Activated CD4-positive, alpha-beta T cell treated with anti-CD3 and anti-CD28 coated beads, Interleukin-10, Interleukin-2, amounts not matched to agents 100 ng/mL and 50 ng/mL, durations not matched to agents 16 hours and 8 hours (primary cell): ENCODE measurements at regions not wholly inside any gene's neighbourhood (a gene's known extent, or its start where the extent isn't known, plus 50 kb on each side); places are given as distances from the start of the nearest gene placed in this dataset.

ENCODE experiments used
- DNase-seq: peaks from one replicate; pipeline ENCODE4 v3.0.0-alpha.2; 2020

DNA sequence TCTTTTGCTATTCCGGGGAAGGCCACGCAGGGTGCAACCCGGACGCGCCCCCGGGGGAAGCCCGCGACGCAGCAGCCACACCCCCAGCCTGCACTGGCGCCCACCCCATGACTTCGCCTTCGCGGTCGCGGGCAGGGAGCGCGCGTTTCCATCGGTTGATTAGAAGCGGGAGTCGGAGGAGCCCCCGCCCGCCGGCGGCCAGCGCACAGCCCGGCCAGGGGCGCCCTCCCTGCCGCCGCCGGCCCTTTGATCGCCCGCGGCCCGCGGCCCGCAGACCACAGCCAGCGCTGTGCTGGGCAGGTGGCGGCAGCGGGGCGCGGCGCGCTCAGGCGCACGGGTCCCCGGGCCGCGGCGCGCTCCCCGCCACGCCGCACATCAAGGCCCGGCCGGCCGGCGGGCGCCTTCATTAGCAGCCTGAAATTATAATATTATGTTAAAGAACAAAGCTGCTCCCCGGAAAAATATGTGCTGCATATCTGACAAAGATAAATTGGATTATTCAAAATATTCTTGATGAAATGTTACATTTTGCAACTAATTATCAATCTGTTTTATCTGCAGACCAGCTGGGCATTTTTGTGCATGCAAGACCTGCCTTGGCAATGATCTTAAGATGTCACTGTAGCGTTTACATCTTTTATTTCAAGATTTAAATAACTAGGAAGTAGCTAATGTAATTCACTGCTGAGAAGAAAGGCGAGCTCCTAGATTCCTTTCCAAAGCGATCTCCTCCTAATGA is 160.7 kb upstream of the MKI67 start:
- DNase-seq, result no peak

DNA sequence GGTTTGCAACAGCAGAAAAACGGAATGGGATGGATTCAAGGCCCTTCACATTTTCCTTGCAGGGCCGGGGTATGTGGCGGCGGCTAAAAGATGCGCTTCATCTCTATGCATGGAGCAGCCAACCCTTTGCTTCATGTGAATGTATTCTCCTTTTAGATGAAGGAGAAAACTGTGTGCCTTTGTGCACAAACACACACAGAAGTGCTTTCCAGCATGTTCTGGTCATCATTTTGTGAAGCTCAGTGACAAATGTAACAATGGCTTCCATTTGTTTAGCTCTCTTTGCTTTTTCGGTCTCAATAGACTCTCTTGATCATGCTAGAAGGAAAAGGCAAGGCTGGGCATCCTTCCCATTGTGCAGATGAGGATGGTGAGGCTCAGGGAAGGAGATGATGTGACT is 161.7 kb upstream of the MKI67 start:
- no peak for DNase-seq

DNA sequence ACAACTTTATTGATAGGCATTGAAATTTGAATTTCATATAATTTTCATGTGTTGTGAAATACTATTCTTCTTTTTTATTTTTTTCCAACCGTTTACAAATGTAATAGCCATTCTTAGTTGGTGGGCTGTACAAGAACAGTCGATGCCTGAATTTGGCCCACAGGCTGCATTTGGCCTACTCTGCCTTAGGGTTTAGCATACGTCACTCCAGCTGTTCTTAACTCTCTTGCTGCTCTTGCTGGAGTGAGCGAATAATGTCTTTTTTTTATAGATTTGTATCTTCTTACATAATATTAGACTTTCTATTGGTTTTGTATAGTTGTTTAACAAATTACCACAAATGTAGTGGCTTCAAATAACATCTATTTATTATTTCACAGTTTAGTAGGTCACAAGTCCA is 163.4 kb upstream of the MKI67 start:
- DNase-seq, result no peak

DNA sequence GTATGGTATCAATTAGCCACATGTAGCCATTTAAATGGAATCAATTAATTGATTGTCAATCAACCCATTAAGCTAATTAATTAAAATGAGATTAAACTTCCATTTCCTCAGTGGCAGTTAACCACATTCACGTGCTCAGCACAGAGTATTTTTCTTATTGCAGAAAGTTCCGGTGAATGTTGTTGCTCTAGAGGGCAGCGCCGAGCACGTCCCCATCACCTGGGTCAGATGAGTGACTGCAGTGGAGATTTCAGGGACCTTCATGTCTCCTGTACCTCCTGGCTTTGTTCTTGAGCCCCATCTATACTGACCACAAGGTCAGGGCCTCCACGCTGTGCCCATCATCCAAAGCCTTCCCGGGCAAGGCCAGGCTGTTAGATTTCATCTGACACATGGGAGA is 168.8 kb upstream of the MKI67 start:
- DNase-seq, result no peak

- no peak for DNase-seq
Measured at GRCh38 chr10:128296253-128297007, 170.2 kb upstream of the MKI67 start.

- no peak for DNase-seq
Measured at GRCh38 chr10:128297709-128298378, 171.6 kb upstream of the MKI67 start.

GRCh38 chr10:128298587-128298986 is 172.4 kb upstream of the MKI67 start:
- no peak for DNase-seq

DNA sequence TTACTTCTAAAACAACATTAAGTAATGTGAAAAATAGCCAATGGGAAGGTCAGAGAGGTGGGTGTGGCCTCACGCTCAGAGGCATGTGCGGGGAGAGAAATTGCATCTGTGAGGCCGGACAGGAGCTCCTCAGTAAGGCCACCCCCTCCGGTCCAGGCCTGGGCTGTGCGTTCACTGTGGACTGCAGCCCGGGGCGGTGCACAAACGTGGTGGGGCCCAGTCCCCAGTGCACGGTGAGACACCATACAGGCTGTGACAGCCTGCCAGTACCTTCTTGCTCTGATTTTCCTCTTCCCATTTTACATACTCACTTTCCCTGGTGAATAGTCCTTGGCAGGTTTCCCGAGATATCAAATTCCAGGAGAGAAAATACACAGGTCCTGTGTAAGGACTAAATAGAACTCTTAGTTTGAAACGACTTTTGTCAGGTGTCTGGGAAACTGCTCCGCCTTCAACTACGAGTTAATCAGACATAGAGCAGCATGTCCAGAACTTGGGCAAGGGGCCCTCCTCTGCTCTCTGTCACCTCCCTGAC is 174.1 kb upstream of the MKI67 start:
- no peak for DNase-seq

- DNase-seq, result no peak
Measured at GRCh38 chr10:128301051-128301450, 174.8 kb upstream of the MKI67 start.

- DNase-seq, result no peak
Measured at GRCh38 chr10:128302808-128303207, 176.6 kb upstream of the MKI67 start.

- DNase-seq, result no peak
Measured at GRCh38 chr10:128304271-128304670, 178.0 kb upstream of the MKI67 start.

- DNase-seq, result no peak
Measured at GRCh38 chr10:128305601-128306345, 179.6 kb upstream of the MKI67 start.

DNA sequence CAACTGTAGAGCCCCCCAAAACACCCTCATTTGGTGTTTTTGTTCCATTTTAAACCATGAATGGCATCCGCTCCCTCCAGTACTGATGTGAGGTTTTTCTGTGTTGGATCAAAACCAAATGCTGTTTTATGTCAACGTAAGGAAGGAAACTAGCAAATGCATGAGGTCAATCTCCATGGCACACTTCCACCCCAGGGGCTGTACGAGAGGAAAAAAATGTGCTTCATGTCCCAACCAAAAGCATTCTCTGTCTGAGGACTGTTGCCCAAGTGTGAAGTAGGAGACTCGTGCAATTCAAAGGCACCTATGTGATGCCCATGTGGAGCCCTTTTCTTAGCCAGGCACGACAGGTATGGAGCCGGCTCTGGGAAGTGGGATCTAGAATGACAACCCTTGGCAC is 180.3 kb upstream of the MKI67 start:
- DNase-seq, result no peak

DNA sequence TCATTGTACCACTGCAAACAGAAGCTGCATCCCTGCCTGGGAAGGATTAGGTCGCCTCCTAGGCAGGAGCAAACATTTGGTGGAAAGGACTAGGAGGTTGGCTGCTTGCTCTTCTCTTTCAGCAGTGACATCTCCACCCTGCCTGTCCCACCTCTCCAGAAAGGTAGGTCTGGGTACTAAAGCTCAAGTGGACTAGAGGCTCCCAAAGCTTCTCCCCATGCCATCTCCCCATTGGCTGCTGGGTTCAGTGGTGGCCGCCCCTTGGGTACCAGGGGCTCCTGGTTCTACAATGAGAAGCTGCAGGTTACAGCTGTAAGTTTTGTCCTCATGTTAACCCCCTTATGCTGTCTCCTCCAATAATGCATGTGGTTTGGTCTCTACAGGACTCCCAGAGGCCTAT is 180.7 kb upstream of the MKI67 start:
- no peak for DNase-seq

GRCh38 chr10:128307820-128308219 is 181.6 kb upstream of the MKI67 start:
- DNase-seq, result no peak

DNA sequence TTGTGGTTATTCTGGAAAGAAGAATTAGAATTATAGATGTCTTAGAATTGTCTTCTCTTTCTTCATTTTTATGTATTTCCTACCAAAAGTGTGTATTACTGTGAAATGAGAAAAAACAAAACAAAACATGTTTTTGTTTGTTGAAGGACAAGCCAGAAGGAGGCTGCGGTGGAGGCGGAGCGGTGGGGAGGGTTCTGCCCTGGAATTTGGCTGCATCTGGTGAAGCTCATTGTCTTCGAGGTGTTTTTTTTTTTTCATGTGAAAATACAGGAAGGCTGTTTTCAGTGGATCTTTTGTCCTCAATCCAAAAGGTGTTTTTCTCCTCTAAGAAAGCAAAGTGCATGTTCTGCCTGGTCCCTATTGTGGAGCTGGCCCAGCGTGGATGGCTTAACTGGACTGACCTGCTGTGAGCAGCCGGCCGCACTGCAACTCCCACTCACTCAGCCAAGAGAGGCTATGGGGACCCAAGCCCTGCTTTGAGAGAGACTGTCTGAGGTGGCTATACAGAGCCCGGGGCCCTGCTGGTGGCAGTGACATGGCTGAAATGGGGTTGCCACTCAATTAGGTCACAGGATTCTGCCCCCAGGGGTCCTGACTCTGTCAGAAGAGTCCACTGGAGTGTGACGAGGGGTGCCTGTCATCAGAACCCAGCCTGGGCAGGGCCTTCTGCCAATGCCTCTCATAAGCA is 184.9 kb upstream of the MKI67 start:
- no peak for DNase-seq

- DNase-seq, result no peak
Measured at GRCh38 chr10:128312250-128312649, 186.0 kb upstream of the MKI67 start.

DNA sequence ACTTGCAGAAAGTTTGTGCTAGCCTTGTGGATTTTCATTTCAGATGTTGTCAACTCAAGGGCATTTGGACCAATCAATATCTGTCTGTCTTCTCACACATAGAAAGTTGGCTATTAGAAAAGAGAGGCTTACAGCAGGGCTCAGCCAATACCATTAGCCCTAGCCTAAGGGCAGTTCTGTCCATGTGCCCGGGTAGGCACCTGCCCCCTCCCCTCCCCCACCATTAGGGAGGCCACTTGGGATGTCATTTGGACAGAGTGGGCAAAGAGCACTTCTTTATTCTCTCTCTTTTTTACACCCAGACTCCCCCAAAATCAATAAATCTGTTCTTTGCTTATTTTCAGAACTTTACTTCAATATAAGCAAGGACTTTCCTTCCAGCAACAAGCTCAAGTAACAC is 188.5 kb upstream of the MKI67 start:
- DNase-seq, result no peak

DNA sequence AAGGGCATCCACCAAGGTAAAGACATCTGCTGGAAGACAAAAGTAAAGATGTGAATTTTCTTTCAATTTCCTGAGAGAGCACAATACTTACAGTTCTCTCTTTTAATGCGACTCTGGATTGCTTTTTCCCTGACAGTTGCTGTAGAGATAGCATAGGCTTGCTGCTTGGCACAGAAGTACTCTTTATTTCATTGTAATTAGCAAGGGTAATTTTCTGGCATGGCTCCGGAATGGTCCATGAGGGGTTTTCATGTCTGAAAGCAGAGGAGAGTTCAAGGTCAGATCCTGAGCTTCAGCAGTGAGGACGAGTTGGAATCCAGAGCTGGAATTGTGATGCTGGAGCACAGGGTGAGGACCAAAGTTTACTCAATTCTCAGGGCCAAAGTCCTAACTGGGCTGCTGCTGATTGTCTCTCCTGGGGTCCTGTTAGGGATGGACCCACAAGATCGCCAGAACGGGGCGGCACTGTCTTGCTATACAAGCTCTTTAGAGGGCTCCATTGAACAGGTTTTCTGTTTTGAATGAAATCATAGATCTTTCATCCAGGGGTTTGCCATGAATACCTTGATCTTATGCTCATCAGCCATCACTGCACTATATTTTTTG is 190.0 kb upstream of the MKI67 start:
- no peak for DNase-seq

- DNase-seq, result no peak
Measured at GRCh38 chr10:128316925-128317324, 190.7 kb upstream of the MKI67 start.

DNA sequence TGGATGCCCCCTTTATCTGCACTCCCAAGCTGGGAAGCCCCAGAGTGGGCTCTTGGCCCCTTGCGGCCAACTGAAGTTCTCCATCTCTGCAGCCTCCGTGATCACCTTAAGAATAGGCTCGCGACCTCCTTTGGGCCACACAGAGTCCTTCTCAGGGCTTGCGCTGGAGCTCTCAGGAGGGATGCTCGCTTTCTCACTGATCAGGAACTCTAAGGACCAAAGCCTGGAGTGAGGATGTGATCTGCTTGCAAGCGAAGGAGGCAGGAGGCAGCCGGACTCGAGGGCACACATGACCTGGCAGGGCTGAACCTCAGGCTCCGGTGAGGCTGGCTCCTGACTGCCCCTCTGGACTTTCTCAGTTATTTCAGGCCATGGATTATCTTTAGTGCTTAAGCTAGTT is 192.1 kb upstream of the MKI67 start:
- DNase-seq, result no peak

GRCh38 chr10:128318913-128319312 is 192.7 kb upstream of the MKI67 start:
- DNase-seq, result no peak
